ENCODE measurements at regions not wholly inside any gene's neighbourhood (a gene's known extent, or its start where the extent isn't known, plus 50 kb on each side); places are given as distances from the start of the nearest gene placed in this dataset.

DNA sequence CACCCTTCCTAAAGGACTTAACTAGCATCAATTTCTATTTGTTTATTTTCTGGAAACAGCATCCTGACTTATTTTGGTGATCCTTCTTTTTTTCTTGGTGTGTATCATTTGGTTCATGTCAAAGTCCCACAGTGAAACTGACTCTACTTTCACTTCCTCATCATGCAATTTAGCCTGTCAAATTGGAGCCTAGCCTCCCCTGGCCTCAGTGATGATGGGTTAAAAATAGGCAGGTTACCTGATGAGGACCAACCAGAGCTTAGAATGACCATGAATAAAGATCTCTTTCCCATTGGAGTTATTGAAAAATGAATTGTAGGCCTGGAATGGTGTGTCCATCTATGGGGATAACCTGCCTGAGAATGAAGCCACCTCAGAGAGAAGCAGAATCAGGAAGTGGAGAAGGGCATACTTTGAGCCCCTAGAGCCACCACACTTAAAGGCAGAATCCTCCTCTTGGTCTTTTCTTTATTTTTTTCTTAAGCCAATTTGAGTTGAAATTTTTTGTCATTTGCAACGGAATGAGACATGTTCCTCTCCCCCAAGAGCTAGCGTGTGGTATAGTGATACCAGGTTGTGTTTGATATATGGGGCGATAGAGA, 105.6 kb downstream of the BTBD3 start:
- DNase-seq: no peak

DNA sequence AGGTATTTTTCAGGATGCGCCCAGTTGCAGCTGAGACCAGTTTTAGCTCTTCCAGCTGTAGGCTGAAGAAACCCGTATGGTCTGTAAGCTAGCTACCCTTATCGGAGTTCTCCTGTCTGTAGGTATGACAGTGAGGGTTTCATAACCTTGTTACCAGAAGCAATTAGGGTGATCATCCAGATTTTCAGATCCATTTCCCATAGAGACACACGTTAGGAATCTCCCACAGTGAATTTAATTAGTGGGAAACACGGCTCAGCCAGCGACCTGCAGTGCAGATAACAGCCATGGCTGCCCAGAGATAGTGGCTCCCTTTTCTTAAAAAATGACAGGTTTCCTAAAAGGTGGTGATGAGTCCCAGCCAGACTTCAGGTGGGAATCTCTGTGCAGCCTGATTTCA, 111.1 kb downstream of the BTBD3 start:
- DNase-seq: no peak

DNA sequence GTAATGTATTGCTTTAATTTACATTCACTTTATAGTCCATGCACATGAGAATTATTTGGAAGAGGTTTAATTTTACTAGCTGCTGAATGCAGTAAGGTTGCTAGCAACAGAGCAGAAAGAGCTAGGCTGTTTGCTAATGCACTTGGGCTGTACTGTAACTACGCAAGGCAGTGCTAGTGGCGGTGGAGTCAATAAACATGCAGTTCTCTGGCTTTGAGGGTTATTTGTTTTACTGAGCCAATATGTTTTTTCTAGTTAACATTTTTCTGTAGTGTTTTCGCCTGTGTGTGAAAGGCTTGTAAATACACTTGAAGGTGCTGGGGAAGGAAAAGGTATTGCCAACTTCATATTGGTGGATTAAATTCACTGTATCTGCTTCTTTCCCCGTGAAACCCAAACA, 112.8 kb downstream of the BTBD3 start:
- peak; percentile 28 to 38 for DNase-seq

DNA sequence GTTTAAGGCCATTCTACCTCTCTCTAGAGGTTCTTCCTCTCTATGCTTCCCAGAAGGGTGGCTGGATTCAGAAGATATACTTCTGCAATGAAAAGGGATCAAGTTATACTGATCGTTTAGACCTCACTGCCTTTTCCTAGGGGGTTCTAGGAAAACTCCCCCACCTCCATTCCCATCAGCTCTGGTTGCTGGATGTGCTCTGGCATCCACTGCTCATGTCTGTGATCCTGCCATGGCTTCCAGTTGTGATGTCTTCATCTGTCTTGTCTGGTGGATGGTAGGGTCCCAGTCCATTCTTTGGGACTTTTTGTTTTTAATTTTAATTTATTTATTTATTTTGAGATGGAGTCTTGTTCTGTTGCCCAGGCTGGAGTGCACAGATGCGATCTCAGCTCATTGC, 118.4 kb downstream of the BTBD3 start:
- DNase-seq: no peak

DNA sequence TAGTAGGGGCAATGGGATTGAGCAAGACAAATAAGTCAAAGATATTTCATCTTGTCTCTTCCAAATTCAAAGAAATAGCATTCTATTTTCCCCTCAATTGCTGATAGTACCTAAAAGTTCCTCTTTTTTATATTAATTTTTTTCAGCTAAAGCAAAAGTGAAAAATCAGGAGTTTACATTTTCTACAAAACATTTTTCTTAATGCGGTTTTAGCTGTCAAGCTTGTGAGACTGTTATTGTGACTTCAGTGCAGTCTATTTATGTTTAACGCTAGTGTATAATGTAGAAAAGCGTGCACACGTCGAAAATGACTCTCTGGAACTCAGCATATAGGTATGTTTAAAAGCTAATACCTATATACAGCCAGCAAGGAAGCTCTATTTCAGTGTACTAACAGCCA, 119.8 kb downstream of the BTBD3 start:
- no peak for DNase-seq

DNA sequence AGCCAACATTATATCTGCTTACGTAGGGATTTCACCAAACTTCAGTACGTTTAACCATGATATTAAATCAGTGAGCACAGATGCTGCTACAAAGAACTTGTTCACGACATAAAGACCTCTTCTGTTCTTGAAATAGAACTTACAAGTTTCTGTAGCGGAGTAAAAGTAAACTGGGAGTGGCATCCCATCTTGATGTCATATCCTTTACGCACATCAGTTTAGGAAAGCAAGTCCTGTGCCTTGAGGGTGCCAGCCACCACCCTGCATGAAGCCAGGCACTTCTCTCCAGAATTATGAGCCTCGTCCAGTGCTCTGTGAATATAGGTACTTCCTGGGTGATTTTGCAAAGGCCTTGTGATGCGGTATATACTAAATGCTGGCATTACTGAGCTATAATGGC, 122.6 kb downstream of the BTBD3 start:
- DNase-seq: peak in 1 of 2 experiments; percentile 28

DNA sequence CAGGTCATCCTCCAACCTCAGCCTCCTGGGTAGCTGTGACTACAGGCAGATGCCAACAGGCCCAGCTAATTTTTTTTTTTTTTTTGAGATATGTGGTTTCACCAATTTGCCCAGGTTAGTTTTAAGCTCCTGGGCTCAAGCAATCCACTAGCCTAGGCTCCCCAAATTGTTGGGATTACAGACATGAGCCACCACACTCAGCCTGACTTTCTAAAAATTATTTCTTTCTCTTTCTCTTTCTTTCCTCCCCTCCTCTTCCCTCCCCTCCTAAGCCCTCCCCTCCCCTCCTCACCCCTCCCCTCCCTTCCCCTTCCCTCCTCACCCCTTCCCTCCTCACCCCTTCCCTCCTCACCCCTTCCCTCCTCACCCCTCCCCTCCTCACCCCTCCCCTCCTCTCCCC, 127.3 kb downstream of the BTBD3 start:
- no peak for DNase-seq

DNA sequence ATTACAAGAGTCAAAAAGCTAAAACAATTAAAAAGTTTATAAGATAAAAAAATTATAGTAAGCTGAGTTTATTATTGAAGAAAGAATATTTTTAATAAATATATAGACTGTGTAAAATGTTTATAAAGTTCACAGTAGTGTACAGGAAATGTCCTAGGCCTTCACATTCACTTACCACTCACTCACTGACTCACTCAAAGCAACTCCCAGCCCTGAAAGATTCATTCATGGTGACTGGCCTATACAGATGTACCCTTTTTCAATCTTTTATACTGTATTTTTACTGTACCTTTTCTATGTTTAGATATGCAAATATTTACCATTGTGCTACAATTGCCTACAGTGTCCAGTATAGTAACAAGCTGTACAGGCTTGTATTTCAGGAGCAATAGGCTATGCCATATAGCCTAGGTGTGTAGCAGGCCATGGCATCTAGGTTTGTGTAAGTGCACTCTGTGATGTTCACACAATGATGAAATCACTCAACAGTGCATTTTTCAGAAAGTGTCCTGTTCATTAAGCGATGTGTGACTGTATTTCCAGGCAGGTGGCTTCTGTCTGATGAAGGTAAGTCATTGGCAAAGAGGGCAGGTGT, 130.2 kb downstream of the BTBD3 start:
- DNase-seq: peak; percentile 4 to 28

DNA sequence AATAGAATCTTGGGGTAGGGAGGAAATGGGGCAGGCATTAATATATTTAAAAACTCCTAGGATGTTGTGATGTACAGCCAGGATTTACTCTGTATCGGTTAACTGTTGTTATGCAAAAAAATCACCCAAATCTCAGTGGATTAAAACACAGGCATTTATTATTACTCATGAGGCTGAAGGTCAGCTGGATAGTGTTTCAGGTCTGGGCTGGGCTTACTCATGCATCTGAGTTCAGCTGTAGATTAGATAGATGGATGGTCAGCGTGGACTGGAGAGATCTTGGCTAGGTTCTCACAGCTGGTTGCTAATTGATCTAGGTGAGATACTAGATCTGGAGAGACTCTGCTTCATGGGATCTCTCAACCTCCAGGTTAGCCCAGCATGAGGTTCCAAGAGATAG, 131.4 kb downstream of the BTBD3 start:
- DNase-seq: no peak

DNA sequence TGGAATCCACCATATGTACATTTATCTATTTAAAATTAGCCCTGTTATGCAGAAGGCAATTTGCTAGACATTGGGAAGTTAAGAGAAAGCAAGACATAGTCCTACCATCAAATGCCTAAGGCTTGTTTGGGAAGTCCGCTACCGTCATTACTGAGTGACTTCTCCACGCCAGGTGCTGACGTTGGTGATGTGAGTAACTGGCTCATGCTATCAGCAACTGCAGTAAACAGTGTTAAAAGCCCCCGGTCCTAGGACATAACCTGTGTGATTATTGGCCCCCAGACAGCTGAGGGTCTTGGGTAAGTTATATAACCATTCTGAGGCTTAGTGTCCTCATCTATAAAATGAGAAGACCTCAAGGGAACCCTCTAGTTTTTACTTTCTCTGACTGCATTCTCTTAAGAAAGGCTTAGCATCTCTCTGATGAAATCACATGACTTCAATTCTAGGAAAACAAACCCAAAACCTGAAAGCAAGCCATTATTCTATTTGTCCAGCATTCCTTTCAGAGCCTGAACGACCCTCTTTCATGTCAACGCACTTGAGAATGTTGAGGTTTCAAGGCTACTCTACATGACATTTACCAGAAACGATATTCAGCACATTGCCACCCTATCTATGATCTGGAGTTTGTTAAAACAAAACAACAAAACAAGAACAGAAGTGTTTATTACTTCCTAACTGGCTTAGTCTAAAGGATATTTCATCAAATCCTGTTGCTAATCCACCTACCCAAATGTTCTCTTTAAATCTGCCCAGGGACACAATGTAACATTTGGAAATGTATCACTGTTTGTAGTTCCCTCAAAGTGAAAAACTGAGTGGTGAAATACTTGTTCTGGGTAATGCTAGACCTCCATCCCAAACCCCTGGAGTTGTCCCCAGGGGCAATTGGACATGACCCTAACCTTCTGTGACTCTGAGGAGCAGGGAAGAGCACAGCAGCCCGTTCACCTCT, 133.8 kb downstream of the BTBD3 start:
- no peak for DNase-seq

DNA sequence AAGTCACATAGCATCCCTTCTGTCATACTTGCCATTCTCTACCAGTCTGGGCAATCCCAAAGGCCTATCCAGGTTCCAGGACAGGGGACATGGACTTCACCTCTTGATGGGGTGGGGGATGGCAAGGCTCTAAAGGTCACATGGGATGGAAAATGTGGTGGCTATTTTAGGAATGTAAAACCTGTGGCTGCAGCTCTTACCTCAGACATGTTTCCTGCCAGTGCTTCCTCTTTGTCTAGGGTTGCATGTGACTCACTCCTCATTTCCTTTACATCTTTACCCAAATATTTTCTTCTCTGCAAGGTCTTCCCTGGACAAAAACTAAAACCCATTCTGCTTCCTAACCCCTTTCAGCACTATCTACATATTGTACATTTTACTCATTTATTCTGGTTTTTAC, 135.7 kb downstream of the BTBD3 start:
- DNase-seq: no peak

DNA sequence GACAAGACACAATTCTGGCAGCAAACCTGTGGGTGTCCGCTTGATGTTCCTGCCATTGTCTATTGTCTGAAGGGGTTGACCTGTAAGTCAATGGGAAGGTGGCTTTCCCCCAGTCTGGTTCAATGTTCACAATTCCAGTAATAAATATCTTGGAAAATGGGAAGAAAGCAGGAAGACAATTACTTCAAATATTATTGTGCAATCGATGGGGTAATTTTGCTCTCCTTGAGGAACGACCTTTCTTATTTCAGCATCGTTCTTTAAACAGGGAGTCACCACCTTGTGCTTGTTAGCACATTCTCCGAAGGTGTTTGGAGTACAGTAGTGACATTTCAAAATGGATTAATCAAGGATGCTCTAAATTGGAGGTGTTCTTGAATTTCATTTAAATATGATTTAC, 136.9 kb downstream of the BTBD3 start:
- DNase-seq: no peak

DNA sequence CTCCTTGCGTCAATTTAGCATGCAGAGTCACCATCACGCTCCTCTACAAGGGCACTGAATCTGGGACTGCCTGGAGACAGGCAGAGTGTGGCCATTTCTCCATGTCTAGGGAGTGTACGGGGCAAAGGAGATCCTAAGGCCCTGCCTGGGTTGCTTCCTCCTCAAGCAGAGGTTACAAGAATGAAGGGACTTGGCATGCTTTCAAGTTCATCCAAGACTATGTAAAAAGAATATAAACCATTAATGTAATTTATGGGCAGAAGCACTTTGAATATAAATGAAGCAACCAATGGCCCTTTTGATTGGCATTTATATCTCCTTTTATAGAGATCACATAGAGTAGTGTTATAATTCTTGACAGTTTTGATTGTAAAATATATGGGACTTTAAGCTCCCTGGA, 137.5 kb downstream of the BTBD3 start:
- no peak for DNase-seq

DNA sequence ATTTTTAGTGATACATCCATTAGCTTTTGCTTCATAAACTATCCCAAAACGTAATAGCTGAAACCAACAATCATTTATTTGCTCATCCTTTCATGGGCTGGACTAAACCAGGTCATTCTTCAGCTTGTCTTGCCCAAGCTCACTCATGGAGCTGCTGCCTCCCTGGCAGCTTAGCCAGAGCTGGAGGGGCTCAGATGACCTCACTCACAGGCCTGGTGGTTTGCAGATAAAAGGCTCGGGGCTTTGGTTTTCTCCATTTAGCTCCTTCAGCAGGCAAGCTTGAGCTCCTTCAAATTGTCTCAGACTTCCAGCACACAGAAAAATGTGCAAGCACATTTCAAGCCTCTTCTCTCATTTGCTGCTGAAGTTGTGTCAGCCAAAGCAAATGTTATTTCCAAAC, 139.1 kb downstream of the BTBD3 start:
- no peak for DNase-seq

DNA sequence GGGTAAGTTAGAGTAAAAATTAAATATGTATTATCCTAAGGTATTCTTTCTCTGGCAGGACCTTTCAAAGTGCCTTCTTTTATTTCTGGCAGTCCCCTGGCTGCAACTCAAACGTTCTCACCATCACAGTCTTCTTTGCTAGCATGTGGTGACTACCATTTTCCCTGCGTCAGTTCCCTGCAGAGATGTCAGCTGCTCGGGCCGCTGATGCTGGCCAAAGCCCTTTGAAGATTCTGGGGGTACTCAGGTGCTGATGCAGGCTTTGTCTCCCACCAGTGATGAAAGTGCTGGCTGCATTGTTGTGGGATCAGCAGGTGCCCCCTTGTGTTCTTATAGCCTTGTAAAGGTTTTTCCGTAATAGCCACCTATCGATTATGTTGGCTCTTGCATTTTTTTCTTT, 140.1 kb downstream of the BTBD3 start:
- no peak for DNase-seq

DNA sequence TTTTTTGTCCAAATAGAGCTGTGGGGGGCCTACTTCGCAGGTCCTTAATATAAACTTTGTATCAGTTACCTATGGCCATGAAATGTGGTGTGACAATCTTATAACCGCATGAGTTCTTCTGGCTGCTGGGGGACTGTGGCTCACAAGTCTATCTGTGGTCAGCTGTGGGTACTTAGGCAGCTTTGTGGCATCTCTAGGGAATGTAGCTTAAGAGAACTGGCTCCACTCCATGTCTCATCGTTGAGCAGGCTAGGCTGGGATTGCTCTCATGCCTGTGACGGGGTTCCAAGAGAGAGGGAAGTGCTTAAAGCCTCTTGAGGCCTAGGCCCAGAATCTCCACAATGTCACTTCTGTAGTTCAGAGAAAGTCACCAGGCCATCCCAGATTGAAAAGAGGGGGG, 140.5 kb downstream of the BTBD3 start:
- no peak for DNase-seq

DNA sequence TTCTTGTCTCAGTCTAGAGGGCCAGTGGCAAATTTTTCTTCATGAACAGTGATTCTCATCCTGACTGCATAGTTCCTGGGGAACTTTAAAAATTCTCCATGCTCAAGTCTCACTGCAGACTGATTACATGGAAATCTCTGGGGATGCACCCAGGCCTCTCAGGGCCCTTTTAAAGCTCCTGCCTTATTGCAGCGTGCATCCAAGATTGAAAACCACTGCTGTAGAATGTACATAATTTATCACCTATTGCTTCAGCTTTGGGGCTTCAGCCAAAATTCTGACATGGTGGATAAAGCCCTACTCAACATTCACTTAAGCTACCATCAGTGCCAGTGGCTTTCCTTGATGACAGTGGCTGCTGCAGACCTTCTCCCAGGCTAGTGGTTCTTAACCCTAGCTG, 143.8 kb downstream of the BTBD3 start:
- DNase-seq: no peak

DNA sequence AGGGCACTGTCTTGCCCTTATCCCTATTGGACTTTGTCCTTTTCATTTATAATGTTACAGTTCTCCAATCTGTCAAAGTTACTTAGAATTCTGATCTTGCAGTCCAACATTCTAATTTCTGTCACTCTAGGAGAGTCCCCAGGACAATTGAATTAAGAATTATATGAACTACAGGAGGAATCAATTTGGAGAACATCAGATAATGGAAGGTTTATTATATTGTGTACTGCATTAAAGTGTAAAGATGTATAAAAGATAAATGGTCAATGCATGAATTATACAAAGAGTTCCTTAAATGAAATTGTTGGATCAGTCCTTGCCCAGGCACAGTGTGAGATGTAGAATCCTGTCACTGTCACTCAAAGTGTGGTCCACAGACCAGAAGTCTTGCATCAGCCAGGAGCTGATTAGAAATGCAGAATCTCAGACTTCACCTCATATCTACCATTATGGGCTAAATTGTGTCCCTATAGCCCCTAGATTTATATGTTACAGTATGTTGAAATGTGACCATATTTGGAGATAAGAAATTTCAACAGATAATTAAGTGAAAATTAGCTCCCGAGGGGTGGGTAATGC, 145.5 kb downstream of the BTBD3 start:
- DNase-seq: no peak

DNA sequence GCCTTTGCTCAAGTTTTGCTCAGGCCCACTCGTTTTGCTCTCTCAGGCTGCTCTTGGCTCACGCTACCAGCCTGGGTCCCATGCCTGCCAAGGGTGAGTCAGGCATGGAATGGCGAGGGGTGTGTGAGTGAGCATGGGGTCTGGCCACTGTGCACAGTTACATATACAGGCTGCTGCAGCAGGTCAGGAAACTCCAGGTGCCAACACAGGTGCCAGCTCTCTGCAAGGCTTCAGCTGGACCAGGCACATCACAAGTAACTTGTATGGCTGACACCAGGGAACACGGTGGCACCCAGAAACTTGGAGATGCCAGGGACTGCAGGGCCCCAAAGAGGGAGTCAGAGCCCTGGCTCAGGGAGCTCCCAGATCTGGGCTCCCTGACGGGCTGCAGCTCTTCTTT, 146.8 kb downstream of the BTBD3 start:
- DNase-seq: no peak

DNA sequence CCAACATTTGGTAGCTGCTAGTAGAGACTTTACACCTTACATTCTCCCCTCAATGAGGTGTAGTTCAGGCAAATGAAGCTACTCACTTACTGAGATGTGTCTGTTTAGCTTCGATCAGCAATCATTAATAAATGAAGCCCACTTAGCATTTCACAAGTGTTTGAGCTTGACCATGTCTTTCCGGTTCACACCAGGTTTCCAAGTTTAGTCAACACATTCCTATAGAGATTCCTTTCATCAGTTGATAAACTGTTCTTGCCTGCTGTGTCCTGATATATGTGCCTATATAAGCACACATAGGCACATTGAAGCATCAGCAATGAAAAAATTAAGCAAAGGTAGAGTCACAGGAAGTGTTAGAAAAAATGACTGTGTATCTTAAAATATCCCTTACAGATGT, 150.0 kb downstream of the BTBD3 start:
- no peak for DNase-seq

DNA sequence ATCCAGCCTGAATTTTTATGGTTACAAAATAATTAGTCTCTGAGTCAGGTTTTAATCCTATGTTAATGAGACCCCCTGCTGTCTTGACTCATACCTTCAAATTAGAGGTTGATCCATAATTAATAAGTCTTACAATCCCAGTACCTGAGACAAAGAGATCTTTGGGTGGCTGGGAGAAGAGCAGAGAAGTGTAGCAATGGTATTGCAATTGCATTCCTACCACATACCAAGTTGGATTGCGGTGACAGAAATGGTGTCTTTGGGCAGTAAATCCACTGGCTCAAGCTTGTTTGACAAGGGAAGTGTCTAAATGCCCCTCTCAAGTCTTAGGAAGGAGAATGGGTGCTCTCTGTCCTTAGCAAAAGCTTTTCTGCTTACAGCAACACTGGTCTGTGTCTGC, 150.4 kb downstream of the BTBD3 start:
- no peak for DNase-seq

DNA sequence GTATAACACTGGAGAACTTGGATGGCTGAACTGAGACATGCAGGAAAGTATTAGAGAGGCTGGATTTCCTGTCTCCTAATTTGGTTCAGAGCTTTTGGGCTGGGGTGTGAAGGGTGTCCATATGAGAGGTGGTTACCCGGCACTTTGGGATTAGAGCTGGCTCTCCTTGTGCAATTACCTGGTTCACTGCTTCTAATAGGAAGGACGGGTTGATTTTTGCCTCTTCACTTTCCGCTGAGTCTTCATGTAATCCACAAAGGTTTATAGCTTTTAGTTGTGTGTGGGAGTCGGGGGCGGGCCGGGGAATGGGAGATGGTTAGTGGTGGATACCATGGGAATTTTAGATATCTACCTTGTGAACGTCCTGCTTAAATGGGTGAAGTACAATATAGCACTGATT, 151.5 kb downstream of the BTBD3 start:
- DNase-seq: no peak

DNA sequence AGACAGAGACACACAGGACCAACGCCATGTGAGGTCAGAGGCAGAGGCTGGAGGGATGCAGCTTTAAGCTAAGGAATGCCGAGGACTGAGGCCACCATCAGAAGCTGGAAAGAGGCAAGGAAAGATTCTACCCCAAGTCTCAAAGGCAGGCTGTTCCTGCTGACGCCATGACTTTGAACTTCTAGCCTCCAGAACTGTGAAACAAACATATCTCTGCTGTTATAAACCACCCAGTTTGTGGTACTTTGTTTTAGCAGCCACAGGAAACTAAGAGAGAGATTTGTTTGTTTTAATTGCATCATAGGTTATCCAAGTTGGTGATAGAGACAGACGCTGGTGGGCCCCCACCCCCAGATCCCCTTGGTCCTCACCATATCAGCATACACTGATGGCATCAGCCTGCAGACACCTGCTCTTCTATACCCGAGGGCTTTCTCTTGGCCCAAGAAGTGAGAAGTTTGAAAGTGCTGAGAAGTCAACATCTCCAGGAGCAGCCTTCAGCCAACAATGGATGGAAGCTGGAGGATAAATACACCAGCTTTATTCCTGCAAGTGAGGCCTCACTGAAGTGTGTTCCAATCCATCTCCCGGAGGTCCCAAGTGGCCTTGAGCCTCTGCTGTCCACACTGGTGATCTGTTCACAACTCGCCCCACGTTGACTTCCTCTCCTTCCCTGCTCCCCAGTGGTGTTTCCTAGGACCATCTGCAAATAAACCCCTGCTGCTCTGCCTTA, 154.7 kb downstream of the BTBD3 start:
- DNase-seq: no peak
